Breast epithelium (tissue), 4 donors: ENCODE measurements at regions not wholly inside any gene's neighbourhood (a gene's known extent, or its start where the extent isn't known, plus 50 kb on each side); places are given as distances from the start of the nearest gene placed in this dataset.

ENCODE experiments used
- DNase-seq, 2 donors: peaks; one replicate each; pipeline ENCODE4 v3.0.0-alpha.2; 2019; ENCODE audit warnings: low spot score in 2 of 2
- H3K27ac ChIP-seq, 2 donors: fragments of 200-600 bp; sonication (generic) in 1 of 2; one replicate each; pipeline ENCODE4 v1.5.1; 2016 to 2019; ENCODE audit warnings: mild to moderate bottlenecking in 1 of 2
- H3K27me3 ChIP-seq, 2 donors: fragments of 200-600 bp; sonication (generic) in 1 of 2; one replicate each; pipeline versions ENCODE4 v1.5.1 to v1.6.0; 2017 to 2019; ENCODE audit warnings: control low read depth in 1 of 2, mild to moderate bottlenecking in 1 of 2
- H3K36me3 ChIP-seq: fragments of 200-600 bp; one replicate; pipeline ENCODE4 v1.5.1; 2019
- H3K4me1 ChIP-seq, 2 donors: fragments of 200-600 bp; sonication (generic); one replicate each; pipeline ENCODE4 v1.5.1; 2016 to 2019; ENCODE audit warnings: control low read depth in 1 of 2
- H3K4me3 ChIP-seq, 3 donors: fragments of 200-600 bp; sonication (generic); 1 replicate in 2 of 3; 2 replicates in 1 of 3; pipeline ENCODE4 v1.5.1; 2016 to 2019; ENCODE audit warnings: mild to moderate bottlenecking in 3 of 3, moderate library complexity in 2 of 3
- H3K9me3 ChIP-seq, 2 donors: fragments of 200-600 bp; sonication (generic) in 1 of 2; one replicate each; pipeline ENCODE4 v1.5.1; 2016 to 2019; ENCODE audit warnings: control low read depth in 1 of 2
- CTCF ChIP-seq, 3 donors: fragments of 450-650 bp; IDR thresholded peaks; one replicate each; pipeline ENCODE4 v1.5.1; 2016 to 2017; ENCODE audit warnings: antibody characterized with exemption in 3 of 3, mild to moderate bottlenecking in 3 of 3, moderate library complexity in 3 of 3
- POLR2A ChIP-seq: fragments of 450-650 bp; IDR thresholded peaks from one replicate; pipeline ENCODE4 v1.6.1; 2016; ENCODE audit warnings: antibody characterized with exemption, mild to moderate bottlenecking, moderate library complexity
- POLR2AphosphoS5 ChIP-seq, 3 donors: sonication (generic); formaldehyde crosslinking; IDR thresholded peaks; one replicate each; pipeline ENCODE4 v1.6.1; 2017; ENCODE audit warnings: antibody characterized with exemption in 3 of 3
- intact Hi-C: fragments of 100-400 bp; cut with DNase I; formaldehyde crosslinking; loops from one replicate; pipeline ENCODE4 v1.15.1; 2023; ENCODE audit warnings: low total_unique reads

GRCh38 chr13:111652676-111653075 is 332.2 kb downstream of the TEX29 start:
- no peak for DNase-seq
- Histone ChIP-seq H3K4me3 (no peak overlapping the region), H3K27me3 (peaks cover 0 to 12% of the 10 kb centered on the region in 2 donors), H3K27ac (no peak overlapping the region), H3K9me3 (no peaks in the 10 kb centered on the region), H3K36me3 (no peaks in the 10 kb centered on the region), H3K4me1 (no peaks in the 10 kb centered on the region)
- TF ChIP-seq POLR2AphosphoS5 (IDR thresholded peaks at IDR 0.05) (no peak), POLR2A (no peak), CTCF (IDR thresholded peaks at IDR 0.05) (no peak)
- intact Hi-C loops = no loop called here

- intact Hi-C loops = no loop called here
- Histone ChIP-seq H3K27ac (no peak overlapping the region), H3K4me3 (no peak overlapping the region), H3K4me1 (no peaks in the 10 kb centered on the region), H3K36me3 (no peaks in the 10 kb centered on the region), H3K9me3 (no peaks in the 10 kb centered on the region), H3K27me3 (peaks cover 0 to 12% of the 10 kb centered on the region in 2 donors)
- TF ChIP-seq POLR2A (no peak), POLR2AphosphoS5 (IDR thresholded peaks at IDR 0.05) (no peak), CTCF (IDR thresholded peaks at IDR 0.05) (no peak)
- DNase-seq = no peak
These were observed 334.1 kb downstream of the TEX29 start for GRCh38 chr13:111654531-111654930.

GRCh38 chr13:111656439-111656838 is 336.0 kb downstream of the TEX29 start:
- Histone ChIP-seq H3K4me1 (no peaks in the 10 kb centered on the region), H3K9me3 (no peaks in the 10 kb centered on the region), H3K27me3 (peaks cover 0 to 12% of the 10 kb centered on the region in 2 donors), H3K27ac (no peak overlapping the region), H3K4me3 (no peak overlapping the region), H3K36me3 (no peaks in the 10 kb centered on the region)
- DNase-seq = no peak
- no peak for TF ChIP-seq POLR2A
- intact Hi-C loops = no loop called here

GRCh38 chr13:111657013-111657412 is 336.6 kb downstream of the TEX29 start:
- DNase-seq = no peak
- intact Hi-C loops = no loop called here

GRCh38 chr13:111658145-111659100 is 338.0 kb downstream of the TEX29 start:
- Histone ChIP-seq H3K36me3 (no peaks in the 10 kb centered on the region), H3K9me3 (no peaks in the 10 kb centered on the region), H3K4me1 (no peaks in the 10 kb centered on the region), H3K27ac (no peak overlapping the region), H3K27me3 (no peaks in the 10 kb centered on the region), H3K4me3 (no peak overlapping the region)
- TF ChIP-seq POLR2AphosphoS5 (IDR thresholded peaks at IDR 0.05) = no peak
- TF ChIP-seq POLR2A = no peak
- TF ChIP-seq CTCF (IDR thresholded peaks at IDR 0.05) = no peak
- intact Hi-C loops = no loop called here
- no peak for DNase-seq

More at GRCh38 chr13:111657013-111657412, 336.6 kb downstream of the TEX29 start:
- Histone ChIP-seq H3K36me3 (no peaks in the 10 kb centered on the region), H3K27me3 (peaks cover 0 to 9% of the 10 kb centered on the region in 2 donors), H3K4me3 (no peak overlapping the region), H3K9me3 (no peaks in the 10 kb centered on the region), H3K27ac (no peak overlapping the region), H3K4me1 (no peaks in the 10 kb centered on the region)
- no peak for TF ChIP-seq POLR2AphosphoS5 (IDR thresholded peaks at IDR 0.05)
- TF ChIP-seq POLR2A = no peak
- no peak for TF ChIP-seq CTCF (IDR thresholded peaks at IDR 0.05)
